ENCODE measurements at regions not wholly inside any gene's neighbourhood (a gene's known extent, or its start where the extent isn't known, plus 50 kb on each side); places are given as distances from the start of the nearest gene placed in this dataset.

- H3K4me3 ChIP-seq: no peak overlapping the region
- H3K27me3 ChIP-seq: no peaks in the 10 kb centered on the region
- no peak for TF ChIP-seq POLR2A (IDR thresholded peaks at IDR 0.05)
- no peak for TF ChIP-seq EP300 (IDR thresholded peaks at IDR 0.05)
- TF ChIP-seq CTCF (IDR thresholded peaks at IDR 0.05): no peak
- no peak overlapping the region for H3K27ac ChIP-seq
- H3K36me3 ChIP-seq: no peaks in the 10 kb centered on the region
- DNase-seq: no peak
- intact Hi-C loops (cut with DNase I): no loop called here
- H3K4me1 ChIP-seq (ENCODE audit: insufficient read depth): no peaks in the 10 kb centered on the region
- H3K9me3 ChIP-seq: no peaks in the 10 kb centered on the region
- 41 to 57% (median 48%) methylated on average over 7 of the region's 7 CpGs for WGBS, 3 donors
These were observed 419.5 kb upstream of the CTNND2 start for GRCh38 chr5:12323637-12324229.

GRCh38 chr5:12322042-12322441 is 417.8 kb upstream of the CTNND2 start:
- Histone ChIP-seq H3K9me3 (no peaks in the 10 kb centered on the region), H3K4me1 (ENCODE audit: insufficient read depth) (no peaks in the 10 kb centered on the region)
- WGBS, 3 donors: 31 to 53% (median 43%) methylated on average over 1 of the region's 1 CpG

DNA sequence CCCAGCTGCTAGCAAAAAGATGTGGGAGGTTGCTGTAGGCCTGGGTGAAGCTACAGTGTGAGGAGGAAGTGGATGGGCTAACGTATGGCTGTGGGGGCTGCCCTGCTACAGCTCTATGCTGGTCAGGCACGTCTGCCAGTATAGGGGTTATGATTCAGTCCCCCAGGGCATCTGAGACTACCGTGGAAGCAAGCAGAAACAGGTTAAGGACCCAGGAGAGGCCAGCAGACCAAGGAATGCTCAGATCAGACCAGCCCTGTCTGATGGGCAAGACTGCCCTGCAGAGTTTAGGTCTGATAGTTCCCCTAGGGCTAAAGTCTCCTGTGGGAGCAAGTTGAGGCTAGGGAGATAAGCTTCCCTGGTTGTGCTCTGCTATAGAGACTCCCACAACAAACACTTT is 416.1 kb upstream of the CTNND2 start:
- Histone ChIP-seq H3K9me3 (no peaks in the 10 kb centered on the region), H3K4me1 (ENCODE audit: insufficient read depth) (no peaks in the 10 kb centered on the region), H3K27ac (no peak overlapping the region), H3K4me3 (no peak overlapping the region), H3K27me3 (no peaks in the 10 kb centered on the region), H3K36me3 (no peaks in the 10 kb centered on the region)
- WGBS, 3 donors: 44 to 72% (median 55%) methylated on average over 3 of the region's 3 CpGs
- no peak for TF ChIP-seq CTCF (IDR thresholded peaks at IDR 0.05)
- TF ChIP-seq EP300 (IDR thresholded peaks at IDR 0.05): no peak
- TF ChIP-seq POLR2A (IDR thresholded peaks at IDR 0.05): no peak
- no peak for DNase-seq
- intact Hi-C loops (cut with DNase I): no loop called here

More at GRCh38 chr5:12322042-12322441, 417.8 kb upstream of the CTNND2 start:
- H3K36me3 ChIP-seq: no peaks in the 10 kb centered on the region
- no peak for TF ChIP-seq CTCF (IDR thresholded peaks at IDR 0.05)
- TF ChIP-seq EP300 (IDR thresholded peaks at IDR 0.05): no peak
- no peak for TF ChIP-seq POLR2A (IDR thresholded peaks at IDR 0.05)
- no peak overlapping the region for H3K4me3 ChIP-seq
- H3K27ac ChIP-seq: no peak overlapping the region
- no peak for DNase-seq
- H3K27me3 ChIP-seq: no peaks in the 10 kb centered on the region
- intact Hi-C loops (cut with DNase I): no loop called here

- Histone ChIP-seq H3K9me3 (no peaks in the 10 kb centered on the region), H3K4me1 (ENCODE audit: insufficient read depth) (no peaks in the 10 kb centered on the region), H3K27ac (no peak overlapping the region), H3K27me3 (no peaks in the 10 kb centered on the region), H3K4me3 (no peak overlapping the region), H3K36me3 (no peaks in the 10 kb centered on the region)
- TF ChIP-seq POLR2A (IDR thresholded peaks at IDR 0.05) (no peak), CTCF (IDR thresholded peaks at IDR 0.05) (no peak), EP300 (IDR thresholded peaks at IDR 0.05) (no peak)
- WGBS, 3 donors: 33 to 40% (median 38%) methylated on average over 1 of the region's 1 CpG
- no peak for DNase-seq
- intact Hi-C loops (cut with DNase I): no loop called here
These were observed 412.6 kb upstream of the CTNND2 start for GRCh38 chr5:12316812-12317211.
